ENCODE measurements at regions not wholly inside any gene's neighbourhood (a gene's known extent, or its start where the extent isn't known, plus 50 kb on each side); places are given as distances from the start of the nearest gene placed in this dataset.

- TF ChIP-seq CTCF (conservative IDR thresholded peaks at IDR 0.05 in 1 of 2, IDR thresholded peaks at IDR 0.05 in 1 of 2; ENCODE audit: low read depth in 1 of 2, low read length in 2 of 2) (no peak), EZH2 (IDR thresholded peaks at IDR 0.05; ENCODE audit: low read length, missing control alignments) (no peak)
Measured at GRCh38 chr4:124025000-124025399, 628.4 kb downstream of the SPRY1 start.

All from fibroblast of lung (primary cell).